ENCODE measurements at regions not wholly inside any gene's neighbourhood (a gene's known extent, or its start where the extent isn't known, plus 50 kb on each side); places are given as distances from the start of the nearest gene placed in this dataset.

DNA sequence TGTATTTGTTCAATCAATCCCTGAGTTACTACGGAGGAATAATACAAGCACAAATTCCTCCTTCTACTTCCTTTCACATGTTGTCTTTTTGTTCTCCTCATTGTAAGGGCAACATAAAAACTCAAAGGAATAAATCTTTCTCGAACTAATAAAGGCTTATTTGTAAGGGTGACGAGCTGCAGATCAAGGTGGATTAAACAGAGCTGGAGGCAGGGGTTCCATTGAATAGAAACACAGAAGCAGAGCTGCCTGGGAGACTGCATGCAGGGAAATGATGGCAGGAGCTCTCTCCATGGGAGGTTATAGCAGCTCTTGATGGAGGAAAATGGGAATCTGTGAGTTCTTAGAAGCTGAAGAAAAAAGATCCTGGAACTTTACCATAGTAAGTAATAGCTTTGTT lies 160.2 kb downstream of the CYYR1 start:
- no peak for DNase-seq (ENCODE audit: low read depth in 1 of 2, low spot score in 1 of 2)
- no peaks in the 10 kb centered on the region for H3K4me1 ChIP-seq (ENCODE audit: low read depth)
- no peaks in the 10 kb centered on the region for H3K36me3 ChIP-seq
- H3K9me3 ChIP-seq (ENCODE audit: low read depth), result no peaks in the 10 kb centered on the region
- H3K27ac ChIP-seq, result no peak overlapping the region
- TF ChIP-seq, protein P1, sequence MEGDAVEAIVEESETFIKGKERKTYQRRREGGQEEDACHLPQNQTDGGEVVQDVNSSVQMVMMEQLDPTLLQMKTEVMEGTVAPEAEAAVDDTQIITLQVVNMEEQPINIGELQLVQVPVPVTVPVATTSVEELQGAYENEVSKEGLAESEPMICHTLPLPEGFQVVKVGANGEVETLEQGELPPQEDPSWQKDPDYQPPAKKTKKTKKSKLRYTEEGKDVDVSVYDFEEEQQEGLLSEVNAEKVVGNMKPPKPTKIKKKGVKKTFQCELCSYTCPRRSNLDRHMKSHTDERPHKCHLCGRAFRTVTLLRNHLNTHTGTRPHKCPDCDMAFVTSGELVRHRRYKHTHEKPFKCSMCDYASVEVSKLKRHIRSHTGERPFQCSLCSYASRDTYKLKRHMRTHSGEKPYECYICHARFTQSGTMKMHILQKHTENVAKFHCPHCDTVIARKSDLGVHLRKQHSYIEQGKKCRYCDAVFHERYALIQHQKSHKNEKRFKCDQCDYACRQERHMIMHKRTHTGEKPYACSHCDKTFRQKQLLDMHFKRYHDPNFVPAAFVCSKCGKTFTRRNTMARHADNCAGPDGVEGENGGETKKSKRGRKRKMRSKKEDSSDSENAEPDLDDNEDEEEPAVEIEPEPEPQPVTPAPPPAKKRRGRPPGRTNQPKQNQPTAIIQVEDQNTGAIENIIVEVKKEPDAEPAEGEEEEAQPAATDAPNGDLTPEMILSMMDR (IDR thresholded peaks at IDR 0.05; ENCODE audit: low read depth, low read length), result no peak
- H3K4me3 ChIP-seq, result no peak overlapping the region
- H3K27me3 ChIP-seq, result no peaks in the 10 kb centered on the region

DNA sequence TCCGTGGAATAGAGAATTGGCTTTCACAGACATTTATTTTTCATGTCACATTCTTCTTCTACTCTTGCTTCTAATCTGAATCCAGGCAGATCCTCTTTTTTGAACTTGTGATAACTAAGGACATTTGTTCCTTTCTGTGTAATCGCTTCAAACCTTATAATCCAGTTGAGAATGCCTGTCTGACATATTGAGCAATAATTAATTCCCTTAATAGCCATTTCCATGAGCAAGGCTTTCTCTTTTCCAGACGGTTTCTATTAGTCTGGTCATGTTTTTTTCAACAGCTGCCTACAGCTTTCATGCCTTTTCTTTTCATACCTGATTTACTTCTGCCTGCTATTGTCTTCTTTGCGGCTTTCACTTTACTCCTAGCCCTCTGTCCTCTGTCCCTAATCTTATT lies 163.4 kb downstream of the CYYR1 start:
- Histone ChIP-seq H3K9me3 (ENCODE audit: low read depth) (no peaks in the 10 kb centered on the region), H3K27ac (no peak overlapping the region), H3K36me3 (no peaks in the 10 kb centered on the region), H3K4me3 (no peak overlapping the region), H3K27me3 (no peaks in the 10 kb centered on the region), H3K4me1 (ENCODE audit: low read depth) (no peaks in the 10 kb centered on the region)
- TF ChIP-seq, protein P1 (IDR thresholded peaks at IDR 0.05; ENCODE audit: low read depth, low read length), result no peak
- no peak for DNase-seq (ENCODE audit: low read depth in 1 of 2, low spot score in 1 of 2)

DNA sequence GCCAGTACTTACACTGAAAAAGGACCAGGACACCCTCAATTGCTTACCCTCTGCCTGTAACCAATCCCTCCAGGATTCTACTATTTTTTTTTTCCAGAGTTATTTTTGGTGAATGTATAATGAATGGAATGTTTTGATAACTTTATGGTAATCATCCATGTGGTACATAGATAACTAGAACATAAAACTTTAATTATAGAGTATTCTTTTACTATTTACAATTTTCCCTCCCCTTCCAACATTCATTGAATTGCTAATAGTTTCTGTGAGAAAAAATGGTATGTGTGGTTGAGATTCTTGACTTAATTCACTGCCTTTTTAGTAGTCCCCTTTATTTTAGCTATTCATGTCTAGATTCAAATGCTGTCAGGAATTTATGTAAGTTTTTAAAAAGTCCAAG lies 164.6 kb downstream of the CYYR1 start:
- Histone ChIP-seq H3K4me1 (ENCODE audit: low read depth) (no peaks in the 10 kb centered on the region), H3K4me3 (no peak overlapping the region), H3K36me3 (no peaks in the 10 kb centered on the region), H3K27me3 (no peaks in the 10 kb centered on the region), H3K27ac (no peak overlapping the region), H3K9me3 (ENCODE audit: low read depth) (no peaks in the 10 kb centered on the region)
- TF ChIP-seq, protein P1 (IDR thresholded peaks at IDR 0.05; ENCODE audit: low read depth, low read length), result no peak
- DNase-seq (ENCODE audit: low read depth in 1 of 2, low spot score in 1 of 2), result no peak

DNA sequence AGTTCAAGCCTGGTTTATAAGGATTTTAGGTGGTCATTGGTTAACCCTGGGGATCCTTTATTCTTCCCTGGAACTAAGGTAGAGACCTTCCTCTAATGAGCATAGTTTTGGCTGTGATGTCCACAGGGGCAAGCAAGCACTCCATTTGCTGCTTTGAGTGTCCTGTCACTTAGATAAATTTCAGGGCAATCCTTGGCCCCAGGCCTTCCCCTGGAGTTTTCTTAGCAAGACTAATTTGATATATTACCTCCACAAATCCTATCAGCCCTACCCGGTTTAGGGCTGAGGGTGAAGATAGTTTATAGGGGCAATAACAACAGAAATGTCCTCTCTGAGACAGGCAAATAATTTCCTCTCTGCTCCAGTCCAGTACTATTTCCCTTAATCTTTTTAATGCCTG lies 166.6 kb downstream of the CYYR1 start:
- Histone ChIP-seq H3K27ac (no peak overlapping the region), H3K4me3 (no peak overlapping the region), H3K9me3 (ENCODE audit: low read depth) (no peaks in the 10 kb centered on the region), H3K36me3 (no peaks in the 10 kb centered on the region), H3K27me3 (no peaks in the 10 kb centered on the region), H3K4me1 (ENCODE audit: low read depth) (no peaks in the 10 kb centered on the region)
- TF ChIP-seq, protein P1 (IDR thresholded peaks at IDR 0.05; ENCODE audit: low read depth, low read length), result no peak
- no peak for DNase-seq (ENCODE audit: low read depth in 1 of 2, low spot score in 1 of 2)

DNA sequence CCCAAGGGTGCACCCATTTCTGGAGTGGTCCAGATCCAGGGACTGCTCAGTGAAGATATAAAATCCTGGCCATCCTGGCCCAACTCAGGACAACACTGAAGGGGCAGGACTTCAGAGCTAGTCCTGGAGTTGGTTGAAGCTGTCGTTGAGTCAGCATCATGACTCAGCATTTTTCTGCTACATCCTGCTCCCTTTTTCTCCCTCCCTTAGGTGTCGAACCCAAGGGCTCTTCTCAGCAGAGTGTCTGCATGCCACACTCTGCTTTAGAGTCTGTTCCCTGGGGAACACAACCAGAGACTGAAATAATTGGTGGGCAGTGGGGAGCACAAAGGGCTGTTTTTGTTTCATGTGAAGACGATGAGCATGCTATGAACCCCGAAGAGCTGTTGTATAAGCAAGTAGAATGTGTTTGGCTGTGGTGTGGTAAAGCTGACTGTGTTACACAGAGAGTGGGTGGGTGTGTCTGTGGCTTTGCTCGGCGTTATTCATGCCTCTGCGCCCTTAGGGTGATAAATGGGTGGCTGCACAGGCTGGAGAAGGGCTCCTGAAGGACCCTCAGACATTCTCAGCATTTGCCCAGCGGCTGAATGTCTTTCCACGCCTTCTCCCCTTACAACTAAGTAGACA lies 167.2 kb downstream of the CYYR1 start:
- no peaks in the 10 kb centered on the region for H3K27me3 ChIP-seq
- H3K9me3 ChIP-seq (ENCODE audit: low read depth), result no peaks in the 10 kb centered on the region
- H3K4me1 ChIP-seq (ENCODE audit: low read depth), result no peaks in the 10 kb centered on the region
- TF ChIP-seq, protein P1 (IDR thresholded peaks at IDR 0.05; ENCODE audit: low read depth, low read length), result no peak
- H3K4me3 ChIP-seq, result no peak overlapping the region
- no peaks in the 10 kb centered on the region for H3K36me3 ChIP-seq
- H3K27ac ChIP-seq, result no peak overlapping the region
- peak; percentile 35 to 83 for DNase-seq (ENCODE audit: low read depth in 1 of 2, low spot score in 1 of 2)

All from cardiac muscle cell (in vitro differentiated cells and primary cell).